Renal cortical epithelial cell (primary cell): ENCODE measurements at regions not wholly inside any gene's neighbourhood (a gene's known extent, or its start where the extent isn't known, plus 50 kb on each side); places are given as distances from the start of the nearest gene placed in this dataset.
"Not testable (repeated sequence)": the region's sequence is repeated elsewhere in the genome, so short reads cannot be mapped to it uniquely, and the experiment has no call there.

ENCODE experiments used
- DNase-seq: peaks from one replicate; pipeline ENCODE4 v3.0.0-alpha.2; 2011; ENCODE audit warnings: low read depth

DNA sequence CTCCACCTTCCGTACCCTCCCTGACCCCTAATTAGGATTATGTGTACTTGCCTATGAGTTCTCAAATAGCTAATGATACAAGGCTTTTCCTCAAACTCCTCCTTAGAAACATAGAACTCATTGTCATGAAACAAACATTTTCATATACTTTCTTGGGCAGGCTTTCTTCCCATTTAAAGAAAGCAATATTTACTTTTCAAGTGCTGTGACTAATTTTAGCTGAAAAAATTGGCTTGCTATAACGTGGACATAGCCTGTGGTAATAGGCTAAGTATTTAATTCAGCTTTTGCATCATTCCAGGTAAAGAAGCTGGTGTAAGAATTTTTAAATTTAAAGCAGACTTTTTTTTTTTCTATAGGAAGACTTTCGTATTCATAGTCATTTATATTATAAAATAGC, 208.7 kb downstream of the SOX2 start:
- DNase-seq = no peak

DNA sequence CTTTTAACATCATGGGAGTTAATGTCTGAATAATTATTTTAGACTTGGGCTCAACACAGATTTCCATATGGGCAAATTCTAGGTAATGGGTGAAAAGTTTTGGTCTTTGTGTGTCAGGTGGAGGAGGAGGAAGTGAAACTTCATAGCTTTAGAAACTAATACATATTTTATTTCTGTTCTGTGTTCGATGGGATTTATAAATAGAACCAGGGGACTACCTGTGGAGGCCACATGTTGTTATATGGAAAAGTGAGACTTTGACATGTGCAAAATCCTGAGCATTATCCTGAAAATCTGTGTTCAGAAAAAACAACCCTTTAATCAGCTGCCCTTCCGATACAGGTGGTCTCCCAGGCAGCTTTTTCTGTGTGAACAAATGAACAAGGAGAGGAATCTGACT, 209.5 kb downstream of the SOX2 start:
- DNase-seq = no peak

DNA sequence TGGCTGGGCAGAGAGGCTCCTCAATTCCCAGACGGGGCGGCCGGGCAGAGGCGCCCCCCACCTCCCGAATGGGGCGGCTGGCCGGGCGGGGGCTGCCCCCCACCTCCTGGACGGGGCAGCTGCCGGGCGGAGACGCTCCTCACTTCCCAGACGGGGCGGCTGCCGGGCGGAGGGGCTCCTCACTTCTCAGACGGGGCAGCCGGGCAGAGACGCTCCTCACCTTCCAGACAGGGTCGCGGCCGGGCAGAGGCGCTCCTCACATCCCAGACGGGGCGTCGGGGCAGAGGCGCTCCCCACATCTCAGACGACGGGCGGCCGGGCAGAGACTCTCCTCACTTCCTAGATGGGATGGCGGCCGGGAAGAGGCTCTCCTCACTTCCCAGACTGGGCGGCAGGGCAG, 214.1 kb downstream of the SOX2 start:
- not testable (repeated sequence) for DNase-seq

DNA sequence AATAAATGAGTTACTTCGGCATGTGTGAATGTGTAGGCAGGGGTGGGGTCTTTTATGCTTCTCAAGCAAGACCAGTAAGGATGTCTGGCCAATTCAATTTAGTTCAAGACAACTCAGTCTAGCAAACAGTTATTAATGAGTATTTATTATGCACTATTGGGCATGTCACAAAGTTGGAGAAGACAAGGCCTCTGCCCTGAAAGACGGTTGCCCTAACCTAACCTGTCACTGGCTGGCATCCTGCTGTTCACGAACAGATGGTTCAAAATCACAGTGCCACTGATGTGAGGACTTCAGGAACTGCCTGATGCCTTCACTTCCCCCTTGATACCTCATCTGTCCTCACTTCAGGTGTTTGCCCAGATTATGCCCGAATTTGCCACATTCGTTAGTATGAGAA, 217.8 kb downstream of the SOX2 start:
- DNase-seq = no peak

DNA sequence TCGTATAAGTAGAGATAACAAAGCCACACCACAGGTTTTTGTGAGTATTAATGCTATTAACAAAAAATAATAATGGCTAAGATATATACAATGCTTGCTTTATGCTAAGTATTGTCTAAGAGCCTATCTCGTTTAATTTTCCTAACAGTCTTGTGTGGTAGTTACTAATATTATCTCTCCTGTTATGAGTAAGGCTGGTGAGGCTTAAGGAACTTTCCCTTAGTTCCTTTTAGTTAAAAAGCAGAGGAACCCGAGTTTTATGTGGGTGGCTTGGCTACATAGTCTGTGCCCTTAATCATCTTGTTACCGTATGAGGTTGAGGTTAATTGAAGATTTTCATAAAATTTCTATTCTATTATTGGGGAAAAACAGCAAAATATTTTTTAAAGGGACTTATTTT, 218.4 kb downstream of the SOX2 start:
- DNase-seq = no peak

DNA sequence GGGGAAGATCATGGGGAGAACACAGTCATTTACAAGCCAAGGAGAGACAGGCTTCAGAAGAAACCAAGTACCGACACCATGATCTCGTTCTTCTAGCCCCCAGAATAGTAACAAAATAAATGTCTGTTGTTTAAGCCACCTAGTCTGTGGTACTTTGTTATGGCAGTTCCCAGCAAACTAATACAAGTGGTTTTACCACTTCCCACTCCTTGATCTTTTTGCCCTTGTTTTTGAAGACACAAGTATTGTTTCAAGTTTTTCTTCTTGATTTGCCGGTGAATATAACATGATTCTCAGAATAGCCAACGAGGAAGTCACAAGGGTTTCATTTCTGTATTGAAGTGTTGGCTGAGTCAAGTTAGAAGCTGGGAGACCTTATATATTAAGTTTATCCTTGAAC, 220.3 kb downstream of the SOX2 start:
- DNase-seq = no peak

DNA sequence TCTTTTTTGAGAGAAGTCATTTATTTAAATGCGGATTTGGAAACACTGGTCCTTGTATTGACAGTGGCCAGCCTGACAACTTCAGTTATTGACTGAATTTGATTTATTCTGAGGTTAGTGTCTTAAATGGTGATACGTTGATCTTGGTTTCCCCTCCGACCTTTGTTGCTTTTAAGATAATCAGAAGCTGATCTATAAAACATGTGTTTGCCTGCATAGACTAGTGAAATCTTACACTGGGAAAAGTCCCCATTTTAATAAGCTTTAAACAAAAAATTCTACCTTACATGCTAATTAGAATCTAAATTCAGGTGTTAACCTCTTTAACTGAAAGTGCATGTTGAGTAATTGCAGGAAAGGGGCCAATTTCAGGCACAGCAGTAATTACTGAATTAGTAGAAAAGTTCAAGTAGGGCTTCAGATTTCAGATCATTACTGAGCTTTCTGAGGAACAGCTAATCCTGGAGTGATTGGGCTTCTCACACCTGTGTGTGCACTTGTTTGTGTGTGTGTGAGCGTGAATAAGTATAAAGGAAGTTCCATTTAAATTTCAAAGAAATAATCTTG, 221.4 kb downstream of the SOX2 start:
- no peak for DNase-seq

DNA sequence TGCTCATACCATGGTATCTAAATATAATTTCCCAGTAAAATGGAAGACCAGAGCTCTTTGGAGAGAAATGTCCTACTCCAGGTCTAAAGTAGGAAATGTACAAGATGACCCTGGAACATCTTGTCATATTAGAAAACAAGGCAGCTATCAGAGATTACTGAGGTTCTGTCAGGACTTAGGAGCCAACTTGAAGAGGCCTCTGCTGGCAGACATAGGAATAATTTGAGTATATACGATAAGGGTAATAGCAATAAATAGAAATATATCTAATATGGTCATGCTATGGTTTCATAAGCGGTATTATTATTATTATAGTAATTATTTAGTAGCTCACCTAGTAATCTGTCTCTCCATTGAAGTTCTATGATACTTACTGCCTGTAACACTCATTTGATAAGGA, 224.2 kb downstream of the SOX2 start:
- no peak for DNase-seq

DNA sequence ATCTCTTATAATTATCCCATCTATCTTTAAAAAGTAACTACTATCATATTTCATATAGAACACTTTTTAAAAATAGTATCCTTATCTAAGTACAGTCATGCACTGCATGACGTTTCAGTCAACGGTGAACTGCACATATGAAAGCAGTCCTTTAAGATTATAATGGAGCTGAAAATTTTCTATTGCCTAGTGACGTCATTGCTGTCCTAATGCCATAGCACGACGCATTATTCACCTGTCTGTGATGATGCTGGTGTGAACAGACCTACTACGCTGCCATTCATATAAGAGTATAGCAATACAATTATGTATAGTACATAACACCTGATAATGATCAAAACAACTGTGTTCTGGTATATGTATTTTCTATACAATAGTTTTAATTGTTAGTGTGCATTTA, 225.0 kb downstream of the SOX2 start:
- DNase-seq = no peak

DNA sequence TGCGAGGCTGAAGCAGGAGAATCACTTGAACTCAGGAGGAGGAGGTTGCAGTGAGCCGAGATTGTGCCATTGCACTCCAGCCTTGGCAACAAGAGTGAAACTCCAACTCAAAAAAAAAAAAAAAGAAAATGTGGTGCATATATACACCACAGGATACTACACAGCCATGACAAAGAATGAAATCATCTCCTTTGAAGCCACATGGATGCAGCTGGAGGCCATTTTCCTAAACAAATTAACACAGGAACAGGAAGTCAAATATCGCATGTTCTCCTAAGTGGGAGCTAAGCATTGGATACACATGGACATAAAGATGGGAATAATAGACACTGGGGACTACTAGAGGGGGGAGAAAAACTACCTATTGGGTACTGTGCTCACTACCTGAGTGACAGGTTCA, 226.9 kb downstream of the SOX2 start:
- not testable (repeated sequence) for DNase-seq

DNA sequence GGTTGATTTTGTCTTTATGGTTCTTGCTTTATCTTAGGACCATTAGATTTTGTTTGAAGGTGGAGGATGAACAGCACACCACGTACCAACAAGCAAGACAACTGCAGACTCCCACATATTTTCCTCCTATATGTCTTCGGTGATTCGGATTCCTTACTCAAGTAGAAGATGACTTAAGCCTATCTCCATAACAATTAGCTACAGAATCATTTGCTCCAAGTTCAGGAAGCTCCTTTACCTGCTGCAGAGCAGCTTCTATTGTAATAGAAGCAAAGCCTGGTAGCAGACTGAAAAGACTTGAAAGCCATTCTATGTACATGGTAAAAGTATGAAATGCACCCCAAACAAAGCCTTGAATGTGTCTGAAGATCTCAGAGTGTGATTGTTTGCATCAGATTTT, 229.0 kb downstream of the SOX2 start:
- DNase-seq = no peak

DNA sequence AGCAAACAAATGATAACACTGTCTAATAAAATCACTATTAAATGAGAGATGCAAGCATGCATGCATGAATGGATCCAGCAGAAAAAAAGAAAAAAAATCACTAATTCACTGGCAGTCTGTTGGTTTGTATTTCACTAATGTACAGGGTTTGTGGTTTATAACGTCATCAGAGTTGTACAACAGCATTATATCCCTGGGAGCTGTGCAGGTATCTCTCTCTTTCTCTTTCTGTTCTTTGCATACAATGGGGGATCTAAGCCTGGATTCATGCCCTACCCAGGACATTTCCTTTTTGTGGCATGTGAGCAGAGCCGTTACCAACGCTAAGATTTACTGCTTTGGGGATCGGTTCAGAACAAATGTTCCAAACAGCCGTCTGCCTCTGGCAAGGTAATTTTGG, 229.5 kb downstream of the SOX2 start:
- no peak for DNase-seq

DNA sequence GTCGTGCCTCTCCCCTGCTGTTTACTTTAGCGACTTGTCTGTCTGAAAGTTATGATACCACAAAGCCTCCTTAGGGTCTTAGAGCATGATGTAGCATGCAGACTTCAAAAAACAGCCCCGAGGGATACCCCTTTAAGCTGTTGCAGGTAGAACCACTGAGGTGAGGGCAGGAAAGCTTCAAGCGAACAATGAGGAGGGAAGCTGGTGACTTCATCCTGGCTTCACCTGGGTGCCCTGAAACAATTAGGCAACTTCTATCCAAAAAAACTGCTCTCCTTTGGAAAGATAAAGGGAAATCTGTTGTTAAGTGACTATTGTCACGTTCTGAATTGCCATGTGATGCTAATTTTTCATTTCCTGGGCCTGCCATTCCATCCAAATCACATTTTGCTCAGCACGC, 231.6 kb downstream of the SOX2 start:
- no peak for DNase-seq

DNA sequence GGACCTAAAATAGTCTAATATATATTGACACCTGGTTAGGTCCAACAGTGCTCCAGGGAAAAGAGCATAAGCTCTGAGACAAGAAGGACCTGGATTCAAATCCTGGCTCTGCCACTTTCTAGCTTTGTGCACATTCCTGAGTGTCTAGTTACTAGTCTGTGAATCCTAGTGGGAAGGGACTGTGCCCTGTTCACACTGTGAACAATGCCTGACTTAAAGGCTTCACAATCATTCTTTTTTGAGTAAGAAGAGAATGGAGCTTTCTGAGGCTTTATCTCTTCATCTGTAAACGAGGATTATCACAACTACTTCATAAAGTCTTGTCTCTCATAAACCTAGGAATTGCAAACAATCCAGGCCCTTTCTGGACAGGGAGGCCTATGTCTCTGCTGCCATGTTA, 235.9 kb downstream of the SOX2 start:
- no peak for DNase-seq

DNA sequence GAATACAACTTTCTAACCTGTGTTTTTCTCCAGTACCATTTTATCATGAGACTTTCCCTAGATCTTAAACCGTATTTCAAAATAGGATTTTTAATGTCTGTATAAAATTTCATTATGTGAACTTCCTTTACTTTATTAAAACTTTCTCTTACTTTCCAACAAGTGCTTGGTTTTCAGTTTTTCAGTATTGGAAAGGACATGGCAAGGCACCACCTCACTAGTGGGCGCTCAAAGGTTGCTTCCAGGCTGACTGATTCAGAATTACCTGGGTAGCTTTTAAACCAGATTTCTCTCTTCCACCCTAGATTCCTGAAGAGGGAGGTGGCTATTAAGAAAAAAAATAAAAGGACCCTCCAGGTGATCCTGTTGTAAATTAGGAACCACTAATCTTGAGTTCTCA, 236.6 kb downstream of the SOX2 start:
- DNase-seq = peak; percentile 41

DNA sequence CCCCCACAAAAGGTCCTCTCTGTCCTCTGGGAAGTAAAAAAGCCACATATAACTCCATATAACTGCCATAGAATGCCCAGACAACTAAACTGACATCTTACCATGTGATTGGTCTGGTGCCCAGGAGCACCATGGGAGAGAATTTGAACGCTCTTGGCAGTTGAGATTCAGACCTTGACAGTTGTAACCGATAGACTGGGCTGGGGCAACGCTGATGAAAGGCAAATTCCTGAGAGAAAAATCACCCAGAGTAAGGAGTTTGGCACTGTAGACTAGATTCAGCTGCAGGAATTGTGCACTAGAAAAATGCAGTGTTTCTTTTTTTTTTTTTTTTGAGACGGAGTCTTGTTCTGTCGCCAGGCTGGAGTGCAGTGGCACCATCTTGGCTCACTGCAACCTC, 240.5 kb downstream of the SOX2 start:
- DNase-seq = no peak

DNA sequence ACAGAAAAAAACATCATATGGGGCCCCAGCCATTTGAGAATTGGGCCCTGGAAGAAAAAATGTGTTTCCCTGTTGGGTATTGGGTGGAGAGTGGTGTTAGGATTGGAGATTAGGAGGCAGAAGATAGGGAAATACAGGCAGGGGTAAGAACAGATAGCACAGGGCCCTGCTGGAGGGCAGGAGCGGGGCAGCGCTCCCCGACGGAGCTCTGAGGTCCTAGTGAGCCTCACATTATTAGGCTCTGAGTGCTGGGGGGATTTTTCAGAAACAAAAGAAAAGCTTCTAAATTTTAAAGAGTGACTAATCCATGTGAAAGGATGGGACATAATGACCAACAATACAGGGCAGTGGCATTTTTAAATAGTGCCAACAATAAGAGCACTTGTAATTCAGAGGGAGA, 241.2 kb downstream of the SOX2 start:
- DNase-seq = no peak

DNA sequence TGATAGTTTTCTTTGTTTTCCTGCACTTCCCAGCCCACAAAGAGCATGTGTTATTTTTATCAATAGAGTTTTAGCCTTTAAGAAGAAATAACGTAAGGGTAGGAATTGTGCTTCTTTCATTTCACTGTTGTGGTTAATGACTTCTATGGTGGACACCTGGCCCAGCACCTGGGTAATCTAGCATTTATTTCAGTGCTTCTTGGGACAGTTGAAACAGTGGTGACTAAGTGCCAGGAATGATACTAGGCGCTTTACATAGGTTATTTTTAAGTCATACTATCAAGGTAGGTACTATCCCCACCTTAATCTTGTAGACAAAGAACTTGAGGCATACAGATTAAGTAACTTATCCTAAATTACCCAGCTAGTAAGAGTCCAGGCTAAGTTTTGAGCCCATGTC, 243.8 kb downstream of the SOX2 start:
- no peak for DNase-seq

DNA sequence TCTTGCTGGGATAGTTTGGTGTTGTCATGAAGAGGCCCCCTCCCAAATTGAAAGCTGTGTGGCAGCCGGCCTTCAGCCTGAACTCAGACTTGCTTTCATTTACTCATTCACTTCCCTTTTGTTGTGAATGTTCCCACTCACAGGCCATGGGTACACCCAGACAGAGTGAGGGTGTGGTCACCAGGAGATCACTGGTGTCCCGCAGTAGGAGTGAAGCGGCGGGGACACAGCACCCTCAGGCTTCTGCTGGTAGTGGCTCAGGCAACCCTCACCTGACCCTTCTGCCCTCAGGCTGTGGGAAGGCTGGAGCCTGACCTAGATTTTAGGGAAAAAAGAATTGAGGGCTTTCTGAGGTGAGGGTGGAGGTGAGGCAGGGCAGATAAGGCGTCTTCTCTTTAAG, 244.4 kb downstream of the SOX2 start:
- no peak for DNase-seq

DNA sequence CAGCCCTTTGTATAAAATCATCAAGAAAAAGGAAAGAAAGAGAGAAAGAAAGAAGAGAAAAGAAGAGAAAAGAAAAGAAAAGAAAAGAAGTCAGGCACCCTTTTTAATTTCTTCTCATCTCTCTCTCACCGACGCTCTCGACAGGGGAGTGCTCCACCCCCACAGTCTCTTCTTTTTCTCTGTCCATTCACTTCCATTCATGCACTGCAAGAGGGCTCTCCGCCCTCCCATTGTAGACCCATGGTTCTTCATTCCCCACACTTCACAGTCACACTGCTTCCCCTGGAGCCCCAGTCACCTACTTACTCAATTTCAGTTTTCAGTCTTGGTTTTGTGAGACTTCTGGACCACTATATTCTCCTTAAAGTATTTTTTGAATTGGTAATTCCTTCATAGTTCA, 254.7 kb downstream of the SOX2 start:
- no peak for DNase-seq

DNA sequence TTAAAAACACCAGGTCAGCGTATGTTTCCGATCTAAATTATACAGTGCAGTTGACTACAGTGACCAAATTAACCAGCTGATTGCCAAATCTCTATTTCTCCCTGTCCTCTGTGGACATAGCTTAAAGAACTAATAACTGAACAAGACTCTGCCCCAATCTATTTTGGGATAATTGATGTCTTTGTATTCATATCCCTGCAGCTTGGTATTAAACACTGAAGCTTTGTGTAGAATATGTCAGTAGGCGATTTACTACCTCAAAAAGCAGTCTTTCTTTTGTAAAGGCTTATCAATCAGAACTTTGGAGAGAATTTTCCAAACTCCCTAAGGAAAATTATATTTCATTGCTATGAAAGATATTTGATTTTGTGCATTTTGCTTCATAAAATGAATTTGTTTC, 258.2 kb downstream of the SOX2 start:
- DNase-seq = no peak

DNA sequence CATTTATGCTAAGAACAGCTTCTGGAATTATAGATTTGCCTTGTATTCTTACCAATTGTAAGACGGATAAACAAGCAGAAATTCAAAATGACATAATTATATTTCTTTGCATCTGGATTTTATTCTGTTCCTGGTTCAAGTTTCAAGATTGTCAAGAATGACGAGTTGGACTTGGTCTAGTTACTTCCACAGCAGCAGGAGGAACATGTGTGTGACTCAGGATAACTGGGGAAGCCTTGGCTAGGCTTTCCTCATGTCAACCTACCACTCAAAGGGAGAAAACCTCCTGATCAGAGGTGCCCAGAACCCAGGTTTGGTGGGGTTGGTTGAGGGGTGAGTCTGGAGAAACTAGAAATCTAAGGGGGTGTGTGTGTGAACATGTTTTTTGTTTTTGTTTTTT, 259.7 kb downstream of the SOX2 start:
- no peak for DNase-seq

DNA sequence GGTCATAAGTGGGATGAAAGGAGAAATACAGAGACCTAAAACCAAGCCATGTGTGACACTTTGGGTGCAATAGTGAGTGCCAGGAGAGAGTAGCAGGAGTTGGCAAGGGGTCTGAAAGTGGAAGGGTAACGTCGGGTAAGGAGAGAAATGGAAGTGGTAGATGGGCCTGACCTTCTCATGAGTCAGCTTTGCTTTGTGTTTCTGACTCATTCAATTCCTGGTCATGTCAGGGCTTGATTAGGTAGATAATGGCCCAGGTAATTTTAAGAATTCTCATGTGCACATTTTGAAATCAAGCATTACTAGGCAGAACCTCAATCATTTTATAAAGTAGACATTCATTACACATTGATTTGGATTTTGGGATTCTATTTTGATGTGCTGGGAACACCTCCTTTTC, 262.5 kb downstream of the SOX2 start:
- peak; percentile 68 for DNase-seq

DNA sequence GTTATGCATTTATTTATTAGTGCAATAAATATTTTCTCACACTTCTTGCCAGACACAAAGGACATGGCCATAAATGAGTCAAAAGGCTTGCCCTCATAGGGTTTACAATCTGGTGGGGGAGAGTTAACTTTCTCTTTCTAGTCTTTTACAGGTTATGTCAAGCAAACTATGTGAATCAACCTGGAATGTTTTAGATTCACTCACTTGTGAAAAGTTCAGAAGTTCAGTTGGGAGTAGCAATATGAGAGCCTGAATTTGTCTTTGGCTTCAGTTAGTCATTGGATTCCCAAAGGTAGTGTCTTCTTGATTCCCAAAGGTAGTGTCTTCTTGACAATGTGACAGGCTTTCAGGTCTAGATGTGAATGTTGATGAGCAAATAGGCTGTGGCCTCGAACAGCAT, 264.8 kb downstream of the SOX2 start:
- DNase-seq = peak; percentile 53

DNA sequence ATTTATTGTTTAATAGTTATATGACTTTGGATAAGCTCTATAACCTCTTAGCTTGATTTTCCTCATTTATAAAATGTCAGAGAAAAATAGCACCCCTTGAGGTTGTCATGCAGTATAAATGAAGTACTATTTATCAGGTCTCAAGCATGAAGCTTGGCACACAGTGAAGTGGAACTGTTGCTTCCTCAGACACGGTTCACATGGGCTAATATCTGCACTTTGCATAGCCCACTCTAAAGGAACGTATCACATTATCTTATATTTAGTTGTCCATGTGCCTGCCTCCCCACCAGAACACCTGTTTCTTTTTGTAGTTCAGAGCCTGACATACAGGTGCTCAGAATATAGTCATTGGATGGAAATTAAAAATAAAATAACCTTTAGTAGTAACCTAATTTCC, 273.7 kb downstream of the SOX2 start:
- no peak for DNase-seq
